GM23338 (cell line): ENCODE measurements at regions not wholly inside any gene's neighbourhood (a gene's known extent, or its start where the extent isn't known, plus 50 kb on each side); places are given as distances from the start of the nearest gene placed in this dataset.

Experiments used
- ATAC-seq: fragments of 200-7000 bp; cut with Tn5 transposase; 3 replicates; pipeline ENCODE4 v1.9.1; 2020
- DNase-seq: peaks from one replicate; pipeline ENCODE4 v3.0.0-alpha.2; 2015; ENCODE audit warnings: low spot score
- H2AFZ ChIP-seq: fragments of 200-600 bp; sonication (generic); 2 replicates; pipeline ENCODE4 v1.8.0; 2016; ENCODE audit warnings: antibody characterized with exemption, mild to moderate bottlenecking, moderate library complexity
- H3F3A ChIP-seq: fragments of 200-600 bp; sonication (generic); replicated peaks from 2 replicates; pipeline ENCODE4 v1.8.0; 2017; ENCODE audit warnings: antibody characterized with exemption, mixed run types, low read depth
- H3K27ac ChIP-seq: fragments of 200-600 bp; sonication (generic); 2 replicates; pipeline ENCODE4 v1.6.1; 2016; ENCODE audit warnings: low read depth
- H3K27me3 ChIP-seq: fragments of 200-600 bp; sonication (generic); 2 replicates; pipeline ENCODE4 v1.8.0; 2016; ENCODE audit warnings: mild to moderate bottlenecking, mixed run types, moderate library complexity; ENCODE audit not compliant: insufficient read depth
- H3K36me3 ChIP-seq: fragments of 200-600 bp; sonication (generic); 2 replicates; pipeline ENCODE4 v1.8.0; 2016; ENCODE audit warnings: mild to moderate bottlenecking; ENCODE audit not compliant: insufficient read depth
- H3K4me1 ChIP-seq: fragments of 200-600 bp; sonication (generic); 2 replicates; pipeline ENCODE4 v1.8.0; 2016; ENCODE audit warnings: mild to moderate bottlenecking, moderate library complexity; ENCODE audit not compliant: insufficient read depth
- H3K4me2 ChIP-seq: fragments of 200-600 bp; sonication (generic); 2 replicates; pipeline ENCODE4 v1.7.1; 2017; ENCODE audit warnings: mixed run types
- H3K4me3 ChIP-seq: fragments of 200-600 bp; sonication (generic); 2 replicates; pipeline ENCODE4 v1.6.1; 2016; ENCODE audit warnings: mixed run types
- H3K79me2 ChIP-seq: fragments of 200-600 bp; sonication (generic); replicated peaks from 2 replicates; pipeline ENCODE4 v1.8.0; 2017; ENCODE audit warnings: mild to moderate bottlenecking; ENCODE audit not compliant: insufficient read depth
- H3K9me2 ChIP-seq: fragments of 200-600 bp; sonication (generic); 2 replicates; pipeline ENCODE4 v1.8.0; 2017; ENCODE audit not compliant: insufficient read depth
- H4K20me1 ChIP-seq: fragments of 200-600 bp; sonication (generic); replicated peaks from 2 replicates; pipeline ENCODE4 v1.8.0; 2017; ENCODE audit warnings: mild to moderate bottlenecking; ENCODE audit not compliant: insufficient read depth
- H3K27ac Mint-ChIP-seq: 2 replicates; pipeline ENCODE4 v1.8.0; 2020; ENCODE audit warnings: inconsistent platforms, mild to moderate bottlenecking, moderate library complexity, mixed read lengths
- H3K27me3 Mint-ChIP-seq: 3 replicates; pipeline ENCODE4 v1.8.0; 2022; ENCODE audit warnings: low read depth, mild to moderate bottlenecking, moderate library complexity, mixed read lengths, inconsistent platforms; ENCODE audit not compliant: insufficient read depth, poor library complexity
- H3K36me3 Mint-ChIP-seq: 3 replicates; pipeline ENCODE4 v1.8.0; 2021; ENCODE audit warnings: low read depth, mild to moderate bottlenecking, inconsistent platforms, moderate library complexity, mixed read lengths
- H3K4me1 Mint-ChIP-seq: 3 replicates; pipeline ENCODE4 v1.8.0; 2020; ENCODE audit warnings: mild to moderate bottlenecking, inconsistent platforms, mixed read lengths
- H3K4me3 Mint-ChIP-seq: 3 replicates; pipeline ENCODE4 v1.8.0; 2021; ENCODE audit warnings: moderate library complexity, mild to moderate bottlenecking, inconsistent platforms, mixed read lengths
- H3K9me3 Mint-ChIP-seq: 3 replicates; pipeline ENCODE4 v1.8.0; 2020; ENCODE audit warnings: moderate library complexity, mild to moderate bottlenecking, inconsistent platforms, mixed read lengths
- CREB1 ChIP-seq: fragments of 250-450 bp; sonication (Bioruptor Pico); IDR thresholded peaks from 2 replicates; pipeline ENCODE4 v1.5.0; 2020; ENCODE audit warnings: low read depth, mild to moderate bottlenecking, moderate library complexity
- ETS1 ChIP-seq: IDR thresholded peaks from 2 replicates; pipeline ENCODE4 v1.6.1; 2016; ENCODE audit warnings: antibody characterized with exemption
- EZH2 ChIP-seq: fragments of 200-600 bp; sonication (generic); IDR thresholded peaks from one replicate; pipeline ENCODE4 v1.8.0; 2017; ENCODE audit warnings: antibody characterized with exemption, mild to moderate bottlenecking, low read depth; ENCODE audit not compliant: unreplicated experiment
- EZH2phosphoT487 ChIP-seq: fragments of 200-600 bp; sonication (generic); IDR thresholded peaks from one replicate; pipeline ENCODE4 v1.8.1; 2018; ENCODE audit warnings: antibody characterized with exemption; ENCODE audit not compliant: unreplicated experiment
- JUNB ChIP-seq: IDR thresholded peaks from one replicate; pipeline ENCODE4 v1.6.1; 2016; ENCODE audit warnings: antibody characterized with exemption; ENCODE audit not compliant: unreplicated experiment
- NANOG ChIP-seq: IDR thresholded peaks from 2 replicates; pipeline ENCODE4 v1.6.1; 2016; ENCODE audit warnings: antibody characterized with exemption, borderline replicate concordance
- POLR2AphosphoS5 ChIP-seq: IDR thresholded peaks from 2 replicates; pipeline ENCODE4 v1.6.1; 2016; ENCODE audit warnings: antibody characterized with exemption, low read depth
- REST ChIP-seq: IDR thresholded peaks from one replicate; pipeline ENCODE4 v1.6.1; 2018; ENCODE audit warnings: antibody characterized with exemption; ENCODE audit not compliant: unreplicated experiment
- STAT1 ChIP-seq: IDR thresholded peaks from one replicate; pipeline ENCODE4 v1.6.1; 2016; ENCODE audit warnings: antibody characterized with exemption; ENCODE audit not compliant: unreplicated experiment
- ZNF114 ChIP-seq: fragments of 250-450 bp; sonication (Bioruptor Pico); IDR thresholded peaks from 2 replicates; pipeline ENCODE4 v1.5.0; 2020; ENCODE audit warnings: mild to moderate bottlenecking, moderate library complexity
- ZNF331 ChIP-seq: fragments of 250-450 bp; sonication (Bioruptor Pico); IDR thresholded peaks from 2 replicates; pipeline ENCODE4 v1.5.0; 2020; ENCODE audit warnings: low read depth, mild to moderate bottlenecking, moderate library complexity
- ZNF462 ChIP-seq: fragments of 250-450 bp; sonication (Bioruptor Pico); IDR thresholded peaks from 2 replicates; pipeline ENCODE4 v1.5.0; 2020; ENCODE audit warnings: mild to moderate bottlenecking, moderate library complexity
- TF ChIP-seq, protein P1 (sequence below), 2 experiments: fragments of 200-600 bp in 1 of 2; sonication (generic) in 1 of 2; conservative IDR thresholded peaks; 2 replicates each; pipeline versions ENCODE4 v1.5.1 to v1.6.1; 2016 to 2017; ENCODE audit warnings: antibody characterized with exemption in 2 of 2, low read depth in 2 of 2, mild to moderate bottlenecking in 2 of 2, moderate library complexity in 1 of 2

DNA sequence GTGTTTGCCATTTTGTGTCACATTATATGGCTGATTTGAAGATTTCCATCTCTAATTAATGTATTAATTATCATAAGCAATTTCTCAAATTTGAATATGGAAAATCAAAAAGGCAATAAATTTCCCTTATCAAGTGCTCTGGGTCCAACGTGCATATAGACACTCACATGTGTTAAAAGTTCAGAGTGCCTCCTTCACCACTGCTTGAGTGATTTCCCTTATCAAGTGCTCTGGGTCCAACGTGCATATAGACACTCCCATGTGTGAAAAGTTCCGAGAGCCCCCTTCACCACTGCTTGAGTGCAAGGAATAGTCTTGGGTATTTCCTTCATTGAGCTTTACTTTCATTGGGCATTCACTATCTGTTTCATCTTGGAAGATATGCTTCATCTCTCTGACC is 421.0 kb upstream of the ZNF717 start (continued):
- TF ChIP-seq ZNF462 (CRISPR knock-in tag) (no peak), EZH2 (no peak), ZNF331 (no peak), JUNB (no peak), CREB1 (CRISPR knock-in tag) (no peak), POLR2AphosphoS5 (no peak), ZNF114 (CRISPR knock-in tag) (no peak), STAT1 (no peak)

DNA sequence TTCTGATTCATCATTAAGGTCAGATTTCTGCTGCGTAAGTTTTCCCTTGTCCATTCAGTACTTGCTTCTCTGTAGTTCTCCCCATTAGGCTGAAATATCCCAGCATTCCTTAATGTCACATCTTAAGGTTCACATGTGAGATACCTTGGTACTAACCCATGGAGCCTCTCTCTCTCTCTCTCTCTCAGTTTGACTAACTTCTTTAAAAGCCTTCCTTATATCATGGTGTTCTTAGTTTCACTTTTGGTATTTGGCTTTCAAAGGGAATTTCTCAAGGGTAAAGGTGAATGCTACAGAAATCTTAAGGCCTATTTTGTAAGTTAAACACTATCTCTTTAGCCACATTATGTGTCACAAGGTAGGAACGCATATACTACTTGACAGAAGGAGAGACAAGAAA is 427.3 kb upstream of the ZNF717 start:
- Histone ChIP-seq H3K27me3 (no peaks in the 10 kb centered on the region), H3K4me1 (no peaks in the 10 kb centered on the region), H4K20me1 (no peaks in the 10 kb centered on the region), H3K4me2 (no peak overlapping the region), H3K9me2 (no peaks in the 10 kb centered on the region), H3K36me3 (peaks cover 7% of the 10 kb centered on the region), H3K79me2 (no peaks in the 10 kb centered on the region), H3F3A (no peaks in the 10 kb centered on the region), H3K27ac (no peak overlapping the region), H3K4me3 (no peak overlapping the region), H2AFZ (no peak overlapping the region)
- no peak for ATAC-seq
- no peaks in the 10 kb centered on the region for H3K4me1 Mint-ChIP-seq
- H3K27me3 Mint-ChIP-seq: no peaks in the 10 kb centered on the region
- H3K4me3 Mint-ChIP-seq: no peak overlapping the region
- DNase-seq: no peak
- peaks cover 48% of the 10 kb centered on the region for H3K9me3 Mint-ChIP-seq
- no peak for TF ChIP-seq REST
- TF ChIP-seq EZH2phosphoT487: no peak
- no peak for TF ChIP-seq ETS1
- TF ChIP-seq NANOG: no peak
- TF ChIP-seq, protein P1, sequence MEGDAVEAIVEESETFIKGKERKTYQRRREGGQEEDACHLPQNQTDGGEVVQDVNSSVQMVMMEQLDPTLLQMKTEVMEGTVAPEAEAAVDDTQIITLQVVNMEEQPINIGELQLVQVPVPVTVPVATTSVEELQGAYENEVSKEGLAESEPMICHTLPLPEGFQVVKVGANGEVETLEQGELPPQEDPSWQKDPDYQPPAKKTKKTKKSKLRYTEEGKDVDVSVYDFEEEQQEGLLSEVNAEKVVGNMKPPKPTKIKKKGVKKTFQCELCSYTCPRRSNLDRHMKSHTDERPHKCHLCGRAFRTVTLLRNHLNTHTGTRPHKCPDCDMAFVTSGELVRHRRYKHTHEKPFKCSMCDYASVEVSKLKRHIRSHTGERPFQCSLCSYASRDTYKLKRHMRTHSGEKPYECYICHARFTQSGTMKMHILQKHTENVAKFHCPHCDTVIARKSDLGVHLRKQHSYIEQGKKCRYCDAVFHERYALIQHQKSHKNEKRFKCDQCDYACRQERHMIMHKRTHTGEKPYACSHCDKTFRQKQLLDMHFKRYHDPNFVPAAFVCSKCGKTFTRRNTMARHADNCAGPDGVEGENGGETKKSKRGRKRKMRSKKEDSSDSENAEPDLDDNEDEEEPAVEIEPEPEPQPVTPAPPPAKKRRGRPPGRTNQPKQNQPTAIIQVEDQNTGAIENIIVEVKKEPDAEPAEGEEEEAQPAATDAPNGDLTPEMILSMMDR (conservative IDR thresholded peaks at IDR 0.05; ENCODE audit: low read depth in 2 of 2): no peak
- TF ChIP-seq STAT1: no peak
- TF ChIP-seq JUNB: no peak
- TF ChIP-seq ZNF331: no peak
- no peak for TF ChIP-seq CREB1 (CRISPR knock-in tag)
- no peak overlapping the region for H3K27ac Mint-ChIP-seq
- H3K36me3 Mint-ChIP-seq: peaks cover 36% of the 10 kb centered on the region
